ENCODE measurements at regions not wholly inside any gene's neighbourhood (a gene's known extent, or its start where the extent isn't known, plus 50 kb on each side); places are given as distances from the start of the nearest gene placed in this dataset.
"Not testable (repeated sequence)": the region's sequence is repeated elsewhere in the genome, so short reads cannot be mapped to it uniquely, and the experiment has no call there.

- DNase-seq = no peak
- H3K4me1 ChIP-seq = no peaks in the 10 kb centered on the region
- no peaks in the 10 kb centered on the region for H3K36me3 ChIP-seq
- no peak for TF ChIP-seq CTCF (IDR thresholded peaks at IDR 0.05)
- H3K4me3 ChIP-seq = no peak overlapping the region
- no peak overlapping the region for H3K27ac ChIP-seq
- H3K27me3 ChIP-seq = no peaks in the 10 kb centered on the region
- no peaks in the 10 kb centered on the region for H3K9me3 ChIP-seq
- no peak for ATAC-seq
- intact Hi-C loops (cut with DNase I) = no loop called here
These were observed 64.6 kb upstream of the RALGPS2 start for GRCh38 chr1:178660461-178660860.

GRCh38 chr1:178664278-178664677, 60.8 kb upstream of the RALGPS2 start:
- no peak for TF ChIP-seq CTCF (IDR thresholded peaks at IDR 0.05)
- peak; percentile 60 for ATAC-seq
- no peak for DNase-seq
- Histone ChIP-seq H3K4me1 (no peaks in the 10 kb centered on the region), H3K4me3 (no peak overlapping the region), H3K27ac (no peak overlapping the region), H3K36me3 (no peaks in the 10 kb centered on the region), H3K9me3 (no peaks in the 10 kb centered on the region), H3K27me3 (no peaks in the 10 kb centered on the region)
- intact Hi-C loops (cut with DNase I) = no loop called here

- TF ChIP-seq CTCF (IDR thresholded peaks at IDR 0.05) = no peak
- Histone ChIP-seq H3K9me3 (no peaks in the 10 kb centered on the region), H3K4me1 (no peaks in the 10 kb centered on the region), H3K27me3 (no peaks in the 10 kb centered on the region), H3K36me3 (no peaks in the 10 kb centered on the region), H3K27ac (no peak overlapping the region), H3K4me3 (no peak overlapping the region)
- ATAC-seq (no peak), DNase-seq (no peak)
- intact Hi-C loops (cut with DNase I) = no loop called here
These were observed 59.5 kb upstream of the RALGPS2 start for GRCh38 chr1:178665579-178665978.

GRCh38 chr1:178666891-178667290, 58.2 kb upstream of the RALGPS2 start:
- H3K36me3 ChIP-seq; H3K9me3 ChIP-seq; H3K27me3 ChIP-seq; ATAC-seq; H3K4me1 ChIP-seq; DNase-seq; H3K4me3 ChIP-seq; H3K27ac ChIP-seq; intact Hi-C loops (cut with DNase I): not testable (repeated sequence)

GRCh38 chr1:178672434-178672833, 52.6 kb upstream of the RALGPS2 start:
- ATAC-seq = no peak
- H3K27me3 ChIP-seq = no peaks in the 10 kb centered on the region
- no peaks in the 10 kb centered on the region for H3K9me3 ChIP-seq
- H3K4me3 ChIP-seq = no peak overlapping the region
- TF ChIP-seq CTCF (IDR thresholded peaks at IDR 0.05) = no peak
- H3K27ac ChIP-seq = no peak overlapping the region
- H3K4me1 ChIP-seq = no peaks in the 10 kb centered on the region
- no peak for DNase-seq
- intact Hi-C loops (cut with DNase I) = no loop called here
- no peaks in the 10 kb centered on the region for H3K36me3 ChIP-seq

- H3K36me3 ChIP-seq; ATAC-seq; H3K4me3 ChIP-seq; H3K27me3 ChIP-seq; DNase-seq; H3K9me3 ChIP-seq; intact Hi-C loops (cut with DNase I); H3K27ac ChIP-seq; H3K4me1 ChIP-seq: not testable (repeated sequence)
These were observed 50.5 kb upstream of the RALGPS2 start for GRCh38 chr1:178674559-178674958.

Measured in upper lobe of right lung (tissue), 1 donor.